Loucy (cell line): ENCODE measurements at regions not wholly inside any gene's neighbourhood (a gene's known extent, or its start where the extent isn't known, plus 50 kb on each side); places are given as distances from the start of the nearest gene placed in this dataset.

ENCODE experiments used
- H2AFZ ChIP-seq: fragments of 200-600 bp; sonication (generic); 2 replicates; pipeline ENCODE4 v1.6.0; 2016; ENCODE audit warnings: antibody characterized with exemption, mild to moderate bottlenecking, low read length, moderate library complexity
- H3F3A ChIP-seq: fragments of 200-600 bp; 2 replicates; pipeline ENCODE4 v1.6.0; 2016; ENCODE audit warnings: antibody characterized with exemption, low read depth, mild to moderate bottlenecking
- H3K27me3 ChIP-seq: fragments of 200-600 bp; sonication (generic); 2 replicates; pipeline ENCODE4 v1.6.1; 2014; ENCODE audit warnings: low read length, mild to moderate bottlenecking; ENCODE audit not compliant: insufficient read depth, poor library complexity, severe bottlenecking
- H3K36me3 ChIP-seq: fragments of 200-600 bp; sonication (generic); 2 replicates; pipeline ENCODE4 v1.6.1; 2016; ENCODE audit warnings: low read length; ENCODE audit not compliant: insufficient read depth
- H3K4me1 ChIP-seq: fragments of 200-600 bp; sonication (generic); 2 replicates; pipeline ENCODE4 v1.5.1; 2014; ENCODE audit warnings: low read length, mild to moderate bottlenecking; ENCODE audit not compliant: insufficient read depth, poor library complexity, severe bottlenecking
- H3K4me2 ChIP-seq: fragments of 200-600 bp; sonication (generic); 2 replicates; pipeline ENCODE4 v1.6.0; 2014; ENCODE audit warnings: antibody characterized with exemption, low read length, low read depth, mild to moderate bottlenecking; ENCODE audit not compliant: poor library complexity, severe bottlenecking
- H3K4me3 ChIP-seq: fragments of 200-600 bp; sonication (generic); 2 replicates; pipeline ENCODE4 v1.5.1; 2014; ENCODE audit warnings: low read length, mild to moderate bottlenecking, mixed read lengths; ENCODE audit not compliant: poor library complexity, severe bottlenecking
- H3K79me2 ChIP-seq: fragments of 200-600 bp; sonication (generic); 2 replicates; pipeline ENCODE4 v1.6.1; 2014; ENCODE audit warnings: low read length; ENCODE audit not compliant: insufficient read depth
- H3K9ac ChIP-seq: fragments of 200-600 bp; sonication (generic); 2 replicates; pipeline ENCODE4 v1.6.0; 2014; ENCODE audit warnings: mild to moderate bottlenecking, low read depth, low read length, moderate library complexity; ENCODE audit not compliant: poor library complexity, severe bottlenecking
- H3K9me2 ChIP-seq: fragments of 200-600 bp; sonication (generic); replicated peaks from 2 replicates; pipeline ENCODE4 v1.6.1; 2016; ENCODE audit warnings: low read depth, low read length, mixed read lengths
- H3K9me3 ChIP-seq: fragments of 200-600 bp; sonication (generic); 2 replicates; pipeline ENCODE4 v1.6.1; 2014; ENCODE audit warnings: mild to moderate bottlenecking, antibody characterized with exemption, low read length, low read depth; ENCODE audit not compliant: insufficient read depth
- H4K20me1 ChIP-seq: fragments of 200-600 bp; sonication (generic); 2 replicates; pipeline ENCODE4 v1.6.0; 2014; ENCODE audit warnings: antibody characterized with exemption, low read length, mild to moderate bottlenecking; ENCODE audit not compliant: insufficient read depth, poor library complexity, severe bottlenecking
- EZH2phosphoT487 ChIP-seq: fragments of 200-600 bp; IDR thresholded peaks from 2 replicates; pipeline ENCODE4 v1.6.1; 2018; ENCODE audit warnings: antibody characterized with exemption, mild to moderate bottlenecking, moderate library complexity, borderline replicate concordance
- TF ChIP-seq, protein P1 (sequence below): fragments of 200-600 bp; sonication (generic); conservative IDR thresholded peaks from 2 replicates; pipeline ENCODE4 v1.5.1; 2014; ENCODE audit warnings: mild to moderate bottlenecking, antibody characterized with exemption, low read length

DNA sequence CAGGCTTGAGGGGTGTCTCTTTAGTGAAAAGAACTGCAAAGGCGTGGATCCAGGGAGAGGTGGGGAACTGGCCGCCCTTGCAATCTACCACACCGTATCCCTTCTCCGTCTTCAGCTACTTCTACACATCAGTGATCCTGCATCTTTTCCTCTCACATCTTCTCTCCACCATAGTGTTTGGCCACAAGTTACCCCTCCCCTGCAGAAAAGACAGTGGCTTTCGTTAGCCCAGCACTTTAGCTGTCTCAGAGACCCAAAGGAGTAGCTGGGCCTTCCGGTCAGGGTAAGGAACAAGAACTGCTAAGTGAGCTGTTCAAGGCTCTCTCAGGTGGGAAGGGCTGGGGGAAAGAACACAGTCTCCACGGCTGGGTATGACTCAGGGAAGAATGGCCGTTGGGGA lies 158.4 kb downstream of the NDUFA12 start:
- Histone ChIP-seq H3K9me2 (no peaks in the 10 kb centered on the region), H3K4me1 (no peaks in the 10 kb centered on the region), H3K79me2 (no peaks in the 10 kb centered on the region), H3K9me3 (no peaks in the 10 kb centered on the region), H3K4me3 (no peak overlapping the region), H4K20me1 (no peaks in the 10 kb centered on the region), H3K27me3 (no peaks in the 10 kb centered on the region), H2AFZ (no peak overlapping the region), H3K4me2 (no peak overlapping the region), H3K36me3 (no peaks in the 10 kb centered on the region), H3F3A (no peaks in the 10 kb centered on the region), H3K9ac (no peak overlapping the region)
- TF ChIP-seq, protein P1, sequence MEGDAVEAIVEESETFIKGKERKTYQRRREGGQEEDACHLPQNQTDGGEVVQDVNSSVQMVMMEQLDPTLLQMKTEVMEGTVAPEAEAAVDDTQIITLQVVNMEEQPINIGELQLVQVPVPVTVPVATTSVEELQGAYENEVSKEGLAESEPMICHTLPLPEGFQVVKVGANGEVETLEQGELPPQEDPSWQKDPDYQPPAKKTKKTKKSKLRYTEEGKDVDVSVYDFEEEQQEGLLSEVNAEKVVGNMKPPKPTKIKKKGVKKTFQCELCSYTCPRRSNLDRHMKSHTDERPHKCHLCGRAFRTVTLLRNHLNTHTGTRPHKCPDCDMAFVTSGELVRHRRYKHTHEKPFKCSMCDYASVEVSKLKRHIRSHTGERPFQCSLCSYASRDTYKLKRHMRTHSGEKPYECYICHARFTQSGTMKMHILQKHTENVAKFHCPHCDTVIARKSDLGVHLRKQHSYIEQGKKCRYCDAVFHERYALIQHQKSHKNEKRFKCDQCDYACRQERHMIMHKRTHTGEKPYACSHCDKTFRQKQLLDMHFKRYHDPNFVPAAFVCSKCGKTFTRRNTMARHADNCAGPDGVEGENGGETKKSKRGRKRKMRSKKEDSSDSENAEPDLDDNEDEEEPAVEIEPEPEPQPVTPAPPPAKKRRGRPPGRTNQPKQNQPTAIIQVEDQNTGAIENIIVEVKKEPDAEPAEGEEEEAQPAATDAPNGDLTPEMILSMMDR: no peak
- TF ChIP-seq EZH2phosphoT487: no peak

DNA sequence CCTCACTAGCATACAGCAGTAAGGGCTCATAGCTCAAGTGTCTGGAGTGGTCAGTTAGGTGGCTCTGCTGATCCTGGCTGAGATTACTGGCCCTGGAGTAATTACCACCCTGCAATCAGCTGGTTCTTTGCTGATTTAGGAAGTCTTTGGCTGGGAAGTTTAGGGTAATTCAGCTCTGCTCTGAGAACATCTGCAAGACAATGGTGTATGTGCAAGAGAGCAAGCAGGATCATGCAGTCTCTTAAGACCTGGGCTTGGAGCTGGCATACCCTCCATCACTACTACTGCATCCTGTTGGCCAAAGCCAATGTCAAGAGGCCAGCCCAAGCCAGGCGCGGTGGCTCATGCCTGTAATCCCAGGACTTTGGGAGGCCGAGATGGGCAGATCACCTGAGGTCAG lies 159.0 kb downstream of the NDUFA12 start:
- H4K20me1 ChIP-seq: no peaks in the 10 kb centered on the region
- no peak for TF ChIP-seq EZH2phosphoT487
- TF ChIP-seq, protein P1: no peak
- no peaks in the 10 kb centered on the region for H3K27me3 ChIP-seq
- H3K4me1 ChIP-seq: no peaks in the 10 kb centered on the region
- H3K9me2 ChIP-seq: no peaks in the 10 kb centered on the region
- no peaks in the 10 kb centered on the region for H3K79me2 ChIP-seq
- no peaks in the 10 kb centered on the region for H3K36me3 ChIP-seq
- H3K9ac ChIP-seq: no peak overlapping the region
- no peaks in the 10 kb centered on the region for H3F3A ChIP-seq
- no peak overlapping the region for H2AFZ ChIP-seq
- H3K4me2 ChIP-seq: no peak overlapping the region
- no peak overlapping the region for H3K4me3 ChIP-seq
- no peaks in the 10 kb centered on the region for H3K9me3 ChIP-seq

DNA sequence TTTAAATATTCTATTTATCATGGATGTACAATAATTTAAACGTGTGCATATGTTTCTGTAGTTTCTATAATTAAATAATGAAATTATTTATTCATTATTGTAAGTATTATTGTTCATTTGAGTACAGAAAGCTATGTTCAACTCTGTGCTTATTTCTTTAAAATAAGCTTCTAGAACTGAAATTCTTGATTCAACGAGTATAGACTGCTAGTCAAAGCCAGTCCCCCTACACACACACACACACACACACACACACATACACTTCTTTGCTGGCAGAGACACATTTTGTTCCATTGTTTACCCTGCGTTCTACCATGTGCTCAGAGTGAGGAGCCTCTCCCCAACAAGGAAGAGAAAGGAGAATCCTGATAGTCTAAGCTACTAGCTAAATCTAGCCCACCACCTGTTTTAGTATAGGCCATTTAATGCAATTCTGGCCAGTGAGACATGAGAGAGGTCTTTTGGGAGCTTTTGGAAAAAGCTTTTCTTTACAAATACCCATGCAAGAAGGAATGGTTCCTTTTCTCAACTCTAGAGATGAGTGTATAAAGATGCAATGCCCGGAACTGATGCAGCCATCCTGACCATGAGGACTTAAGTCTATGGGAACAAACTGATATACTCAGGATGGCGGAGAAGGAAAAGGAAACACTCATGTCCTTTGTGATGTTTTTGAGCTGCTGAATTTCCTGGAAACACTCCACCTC lies 161.4 kb downstream of the NDUFA12 start:
- H2AFZ ChIP-seq: no peak overlapping the region
- H3K9me3 ChIP-seq: no peaks in the 10 kb centered on the region
- H3K79me2 ChIP-seq: no peaks in the 10 kb centered on the region
- TF ChIP-seq, protein P1: no peak
- TF ChIP-seq EZH2phosphoT487: no peak
- no peak overlapping the region for H3K9ac ChIP-seq
- H4K20me1 ChIP-seq: no peaks in the 10 kb centered on the region
- H3K4me2 ChIP-seq: no peak overlapping the region
- H3K9me2 ChIP-seq: no peaks in the 10 kb centered on the region
- H3K4me3 ChIP-seq: no peak overlapping the region
- H3K4me1 ChIP-seq: no peaks in the 10 kb centered on the region
- no peaks in the 10 kb centered on the region for H3K36me3 ChIP-seq
- H3F3A ChIP-seq: no peaks in the 10 kb centered on the region
- H3K27me3 ChIP-seq: no peaks in the 10 kb centered on the region
